K562 (cell line): ENCODE measurements at regions not wholly inside any gene's neighbourhood (a gene's known extent, or its start where the extent isn't known, plus 50 kb on each side); places are given as distances from the start of the nearest gene placed in this dataset.

Experiments used
- BRD4 ChIP-seq: fragments of 200-600 bp; sonication (generic); IDR thresholded peaks from 2 replicates; pipeline ENCODE4 v1.6.1; 2017; ENCODE audit warnings: inconsistent platforms
- CHD4 ChIP-seq: fragments of 200-600 bp; sonication (generic); IDR thresholded peaks from 3 replicates; pipeline ENCODE4 v1.6.1; 2012; ENCODE audit warnings: low read depth, mild to moderate bottlenecking, mixed read lengths, low read length, inconsistent platforms; ENCODE audit not compliant: insufficient read depth, insufficient replicate concordance, poor library complexity, severe bottlenecking
- EP300 ChIP-seq: IDR thresholded peaks from 2 replicates; pipeline ENCODE4 v1.6.1; 2012; ENCODE audit warnings: low read length, improper control_type of control experiment
- ID3 ChIP-seq, 2 experiments: fragments of 250-450 bp in 1 of 2; fragments of 450-650 bp in 1 of 2; sonication (Bioruptor Pico) in 1 of 2; IDR thresholded peaks; 2 replicates each; pipeline versions ENCODE4 v1.6.1 to v1.8.0; 2016 to 2021; ENCODE audit warnings: mild to moderate bottlenecking in 2 of 2, moderate library complexity in 2 of 2, missing compliant biosample characterization in 1 of 2, missing genetic modification characterization in 1 of 2
- MYBL2 ChIP-seq, 2 experiments: fragments of 450-650 bp in 1 of 2; sonication (generic) in 1 of 2; formaldehyde crosslinking in 1 of 2; IDR thresholded peaks; 2 replicates each; pipeline versions ENCODE4 v1.6.1 to v1.8.1; 2017 to 2022; ENCODE audit warnings: borderline replicate concordance in 1 of 2, inconsistent platforms in 1 of 2, low read depth in 1 of 2, mild to moderate bottlenecking in 1 of 2, missing genetic modification reagents in 1 of 2, moderate library complexity in 1 of 2
- POLR2AphosphoS5 ChIP-seq: IDR thresholded peaks from 2 replicates; pipeline ENCODE4 v1.6.1; 2011; ENCODE audit warnings: mild to moderate bottlenecking, low read depth, low read length, moderate library complexity; ENCODE audit not compliant: control insufficient read depth, insufficient read depth
- PREB ChIP-seq: sonication (generic); formaldehyde crosslinking; IDR thresholded peaks from 2 replicates; pipeline ENCODE4 v1.8.1; 2023; ENCODE audit warnings: mild to moderate bottlenecking, missing genetic modification reagents
- RFX5 ChIP-seq: IDR thresholded peaks from 2 replicates; pipeline ENCODE4 v1.6.1; 2011; ENCODE audit warnings: low read depth, mild to moderate bottlenecking, improper control_type of control experiment, low read length
- SMC3 ChIP-seq: conservative IDR thresholded peaks from 2 replicates; pipeline ENCODE4 v1.6.1; 2011; ENCODE audit warnings: low read depth, low read length, improper control_type of control experiment; ENCODE audit not compliant: insufficient read depth
- TAL1 ChIP-seq: fragments of 450-650 bp; IDR thresholded peaks from 2 replicates; pipeline ENCODE4 v1.6.1; 2016; ENCODE audit warnings: mild to moderate bottlenecking
- ZBTB11 ChIP-seq, 3 experiments: fragments of 200-800 bp in 1 of 3; fragments of 250-450 bp in 1 of 3; fragments of 450-650 bp in 1 of 3; sonication (Bioruptor Pico) in 1 of 3; sonication (Bioruptor generic) in 1 of 3; formaldehyde crosslinking in 1 of 3; IDR thresholded peaks; 2 replicates each; pipeline versions ENCODE4 v1.6.1 to v1.8.0; 2016 to 2022; ENCODE audit warnings: mild to moderate bottlenecking in 2 of 3, missing genetic modification characterization in 2 of 3, missing compliant biosample characterization in 1 of 3, moderate library complexity in 1 of 3
- ZNF24 ChIP-seq: fragments of 450-650 bp; IDR thresholded peaks from 2 replicates; pipeline ENCODE4 v1.6.1; 2016

GRCh38 chr14:97221572-97222285 lies 424.5 kb downstream of the VRK1 start:
- TF ChIP-seq MYBL2 (IDR thresholded peaks at IDR 0.05; ENCODE audit: low read depth), result no peak
- no peak for TF ChIP-seq MYBL2 (CRISPR knock-in tag; IDR thresholded peaks at IDR 0.05; ENCODE audit: borderline replicate concordance)
- no peak for TF ChIP-seq RFX5
- no peak for TF ChIP-seq PREB (CRISPR knock-in tag)
- no peak for TF ChIP-seq SMC3
- no peak for TF ChIP-seq BRD4
- TF ChIP-seq ZBTB11 (CRISPR knock-in tag; IDR thresholded peaks at IDR 0.05), result no peak
- no peak for TF ChIP-seq EP300
- TF ChIP-seq POLR2AphosphoS5, result no peak
- TF ChIP-seq ZNF24, result no peak
- TF ChIP-seq CHD4, result no peak
- no peak for TF ChIP-seq TAL1
- TF ChIP-seq ID3 (CRISPR knock-in tag; IDR thresholded peaks at IDR 0.05), result no peak
- TF ChIP-seq ID3 (tag; IDR thresholded peaks at IDR 0.05), result no peak
